SW480 (cell line): ENCODE measurements at regions not wholly inside any gene's neighbourhood (a gene's known extent, or its start where the extent isn't known, plus 50 kb on each side); places are given as distances from the start of the nearest gene placed in this dataset.

Experiments used
- DNase-seq: peaks from one replicate; pipeline ENCODE4 v3.0.0-alpha.2; 2016; ENCODE audit warnings: low spot score

- no peak for DNase-seq
These were observed 50.9 kb upstream of the A1CF start for GRCh38 chr10:50936335-50936734.

GRCh38 chr10:50937230-50937907 is 51.9 kb upstream of the A1CF start:
- peak; percentile 35 for DNase-seq

GRCh38 chr10:50941629-50942028 is 56.2 kb upstream of the A1CF start:
- no peak for DNase-seq

- no peak for DNase-seq
These were observed 61.8 kb upstream of the A1CF start for GRCh38 chr10:50946991-50947781.

GRCh38 chr10:50951365-50951764 is 65.9 kb upstream of the A1CF start:
- no peak for DNase-seq

- DNase-seq: no peak
These were observed 75.9 kb upstream of the A1CF start for GRCh38 chr10:50961297-50961696.

GRCh38 chr10:50963063-50963462 is 77.6 kb upstream of the A1CF start:
- DNase-seq: no peak

- no peak for DNase-seq
These were observed 83.1 kb upstream of the A1CF start for GRCh38 chr10:50968386-50969091.

- DNase-seq: peak; percentile 73
These were observed 87.2 kb upstream of the A1CF start for GRCh38 chr10:50972591-50972990.

- no peak for DNase-seq
These were observed 92.9 kb upstream of the PRKG1 start for GRCh38 chr10:50981385-50981784.

GRCh38 chr10:50981904-50982303 is 92.4 kb upstream of the PRKG1 start:
- no peak for DNase-seq

GRCh38 chr10:50982989-50983388 is 91.3 kb upstream of the PRKG1 start:
- DNase-seq: no peak

GRCh38 chr10:50987934-50988333 is 86.4 kb upstream of the PRKG1 start:
- DNase-seq: no peak

GRCh38 chr10:50988792-50989191 is 85.5 kb upstream of the PRKG1 start:
- peak; percentile 15 for DNase-seq

- peak; percentile 39 for DNase-seq
These were observed 83.5 kb upstream of the PRKG1 start for GRCh38 chr10:50990568-50991455.

- no peak for DNase-seq
These were observed 82.6 kb upstream of the PRKG1 start for GRCh38 chr10:50991456-50992355.

- no peak for DNase-seq
These were observed 81.9 kb upstream of the PRKG1 start for GRCh38 chr10:50992356-50992901.

- DNase-seq: no peak
These were observed 81.1 kb upstream of the PRKG1 start for GRCh38 chr10:50992972-50993766.

GRCh38 chr10:50993771-50994251 is 80.5 kb upstream of the PRKG1 start:
- no peak for DNase-seq

- no peak for DNase-seq
These were observed 76.8 kb upstream of the PRKG1 start for GRCh38 chr10:50997461-50997860.
